ENCODE measurements at regions not wholly inside any gene's neighbourhood (a gene's known extent, or its start where the extent isn't known, plus 50 kb on each side); places are given as distances from the start of the nearest gene placed in this dataset.
A peak's percentile ranks its signal among the peaks of the same experiment; 100 is the strongest.

GRCh38 chr11:119823077-119823476 is 94.1 kb upstream of the NECTIN1 start:
- no peak for DNase-seq (ENCODE audit: low spot score)

- DNase-seq (ENCODE audit: low spot score), result no peak
These were observed 87.7 kb upstream of the NECTIN1 start for GRCh38 chr11:119816660-119817059.

DNA sequence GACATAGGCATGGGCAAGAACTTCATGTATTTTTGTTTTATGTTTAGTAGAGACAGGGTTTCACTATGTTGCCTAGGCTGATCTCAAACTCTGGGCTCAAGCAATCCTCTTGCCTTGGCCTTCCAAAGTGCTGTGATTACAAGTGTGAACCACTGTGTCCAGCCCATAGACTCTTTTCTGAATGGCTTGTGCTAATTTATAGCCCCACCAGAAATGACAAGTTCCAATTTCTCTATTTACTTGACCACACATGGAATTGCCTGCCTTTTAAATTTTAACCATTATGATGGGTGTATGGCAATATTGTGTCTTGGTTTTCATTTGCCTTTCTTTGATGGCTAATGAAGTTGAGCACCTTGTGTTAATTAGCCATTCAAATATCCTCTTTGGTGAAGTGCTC is 85.8 kb upstream of the NECTIN1 start:
- no peak for DNase-seq (ENCODE audit: low spot score)

- DNase-seq (ENCODE audit: low spot score), result peak; percentile 47
These were observed 81.7 kb upstream of the NECTIN1 start for GRCh38 chr11:119810478-119811232.

GRCh38 chr11:119809346-119809745 is 80.3 kb upstream of the NECTIN1 start:
- DNase-seq (ENCODE audit: low spot score), result no peak

- no peak for DNase-seq (ENCODE audit: low spot score)
These were observed 79.6 kb upstream of the NECTIN1 start for GRCh38 chr11:119808407-119809185.

DNA sequence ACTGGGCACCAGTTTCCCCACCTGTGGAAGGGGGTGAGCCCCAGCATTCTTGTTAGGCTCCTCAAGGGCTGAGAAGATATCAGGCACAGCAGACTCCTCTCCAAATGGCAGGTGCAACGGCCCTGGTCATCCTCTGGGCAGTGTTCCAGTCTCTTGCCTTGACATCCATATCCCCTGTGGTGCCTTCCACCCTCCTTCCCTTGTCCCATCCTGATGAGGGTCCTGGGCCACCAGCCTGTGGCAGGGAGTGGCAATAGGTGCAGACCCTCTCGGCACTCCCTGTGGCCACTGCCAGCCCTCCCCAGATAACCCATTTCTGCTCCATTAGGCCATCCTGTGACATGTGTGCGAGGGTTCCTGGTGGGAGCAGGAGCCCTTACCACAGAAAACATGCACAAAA is 78.8 kb upstream of the NECTIN1 start:
- DNase-seq (ENCODE audit: low spot score), result no peak

- no peak for DNase-seq (ENCODE audit: low spot score)
These were observed 78.4 kb upstream of the NECTIN1 start for GRCh38 chr11:119807402-119807801.

- DNase-seq (ENCODE audit: low spot score), result no peak
These were observed 77.3 kb upstream of the NECTIN1 start for GRCh38 chr11:119806064-119806915.

DNA sequence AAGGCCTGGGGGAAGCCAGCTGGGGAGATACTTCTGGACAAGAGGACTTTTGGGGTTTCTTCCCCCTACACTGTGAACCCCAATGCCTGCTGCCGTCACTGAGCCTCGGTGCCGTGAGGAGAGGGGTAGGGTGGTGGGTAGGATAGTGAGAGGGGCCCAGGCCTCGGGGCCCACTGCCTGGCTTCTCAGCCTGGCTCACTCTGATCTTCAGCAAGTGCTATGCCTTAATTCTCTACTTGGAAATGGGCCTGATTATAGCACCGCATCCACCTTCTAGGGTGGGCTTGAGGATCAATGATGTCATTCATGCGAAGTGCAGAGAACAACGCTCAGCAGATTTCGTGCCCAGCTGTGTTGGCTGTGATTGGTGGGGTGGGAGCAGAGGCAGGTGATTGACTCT is 76.7 kb upstream of the NECTIN1 start:
- DNase-seq (ENCODE audit: low spot score), result no peak

DNA sequence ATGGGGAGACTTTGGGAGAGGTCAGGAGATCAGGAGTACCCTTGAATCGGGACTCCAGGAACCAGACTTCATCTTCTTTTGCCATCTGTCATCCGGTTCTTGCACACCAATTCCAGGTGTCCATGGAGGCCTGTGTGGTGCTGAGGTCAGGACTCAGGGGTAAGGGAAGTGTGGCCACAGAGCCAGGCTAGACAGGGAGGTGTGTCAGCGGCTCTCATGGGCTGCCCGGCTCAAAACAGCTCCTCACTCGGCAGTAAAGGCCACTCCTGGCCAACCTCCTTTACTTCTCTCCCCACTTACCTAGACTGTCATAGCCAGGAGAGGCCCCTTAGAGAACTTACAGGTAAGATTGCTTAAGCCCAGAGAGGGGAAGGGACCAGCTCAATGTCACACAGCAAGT is 75.7 kb upstream of the NECTIN1 start:
- DNase-seq (ENCODE audit: low spot score), result no peak

- DNase-seq (ENCODE audit: low spot score), result no peak
These were observed 74.8 kb upstream of the NECTIN1 start for GRCh38 chr11:119803726-119804294.

GRCh38 chr11:119803139-119803538 is 74.1 kb upstream of the NECTIN1 start:
- DNase-seq (ENCODE audit: low spot score), result no peak

DNA sequence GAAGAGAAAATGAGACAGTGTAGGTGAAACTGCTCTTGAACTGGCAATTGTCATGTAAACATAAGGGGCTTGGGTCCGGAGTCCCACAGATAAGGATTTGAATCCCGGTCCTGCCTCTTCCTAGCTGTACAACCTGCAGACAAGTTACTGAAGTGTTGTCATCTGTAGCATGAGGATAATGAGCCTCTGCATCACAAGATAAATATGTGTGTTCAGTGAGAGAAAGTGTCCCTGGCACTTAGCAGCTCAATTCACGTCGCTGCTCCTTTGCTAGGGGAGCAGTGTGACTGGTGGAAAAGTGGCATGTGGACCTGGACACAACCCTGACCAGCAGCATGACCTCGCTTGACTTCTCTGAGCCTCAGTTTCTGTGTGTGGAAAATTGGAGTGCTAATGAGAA is 73.7 kb upstream of the NECTIN1 start:
- DNase-seq (ENCODE audit: low spot score), result no peak

GRCh38 chr11:119800619-119801018 is 71.6 kb upstream of the NECTIN1 start:
- DNase-seq (ENCODE audit: low spot score), result no peak

DNA sequence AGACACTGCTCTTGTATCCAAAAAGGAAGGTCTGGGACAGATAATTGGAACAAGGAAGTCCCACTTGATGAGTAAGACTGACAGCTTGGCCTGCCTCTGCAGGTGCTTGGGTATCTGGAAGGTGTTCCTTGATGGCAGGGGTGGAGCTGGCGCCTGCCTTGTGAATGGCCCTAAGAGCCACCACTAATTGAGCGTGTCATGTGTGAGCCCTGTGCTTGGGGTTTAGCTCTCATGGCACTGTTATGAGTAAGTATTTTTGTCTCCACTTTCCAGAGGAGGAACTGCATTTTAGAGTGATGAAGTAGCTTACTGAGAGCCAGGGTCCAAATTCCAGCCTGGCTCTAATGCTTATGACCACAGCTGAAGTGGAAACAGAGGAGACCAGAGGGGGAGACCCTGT is 71.2 kb upstream of the NECTIN1 start:
- no peak for DNase-seq (ENCODE audit: low spot score)

DNA sequence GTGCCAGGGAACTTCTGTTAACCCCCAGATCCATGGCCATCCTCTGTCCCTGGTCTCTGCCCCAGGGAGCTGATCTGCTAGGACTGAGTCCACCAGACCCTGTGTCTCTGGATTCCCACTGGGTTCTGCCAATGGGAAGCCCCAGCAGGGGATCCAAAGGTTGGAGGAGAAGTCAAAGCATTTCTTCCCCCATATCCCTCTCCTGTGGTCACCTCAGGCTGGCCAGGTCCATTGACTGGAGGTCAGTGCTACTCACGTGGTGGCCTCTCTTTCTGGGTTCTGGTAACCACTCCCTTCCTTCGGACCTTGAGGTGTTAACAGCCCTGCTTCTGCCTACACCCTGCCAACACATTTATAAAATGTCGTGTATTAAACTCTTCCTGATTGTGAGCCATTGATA is 69.7 kb upstream of the NECTIN1 start:
- DNase-seq (ENCODE audit: low spot score), result no peak

- no peak for DNase-seq (ENCODE audit: low spot score)
These were observed 68.7 kb upstream of the NECTIN1 start for GRCh38 chr11:119797736-119798135.

GRCh38 chr11:119797123-119797611 is 68.2 kb upstream of the NECTIN1 start:
- no peak for DNase-seq (ENCODE audit: low spot score)

- no peak for DNase-seq (ENCODE audit: low spot score)
These were observed 67.5 kb upstream of the NECTIN1 start for GRCh38 chr11:119796363-119797060.

GRCh38 chr11:119795690-119796089 is 66.7 kb upstream of the NECTIN1 start:
- DNase-seq (ENCODE audit: low spot score), result no peak
